SH-SY5Y (cell line): ENCODE measurements at regions not wholly inside any gene's neighbourhood (a gene's known extent, or its start where the extent isn't known, plus 50 kb on each side); places are given as distances from the start of the nearest gene placed in this dataset.

Experiments
- GATA2 ChIP-seq: IDR thresholded peaks from 2 replicates; pipeline ENCODE4 v1.6.1; 2011; ENCODE audit warnings: mild to moderate bottlenecking, low read depth, low read length
- GATA3 ChIP-seq: IDR thresholded peaks from 2 replicates; pipeline ENCODE4 v1.6.1; 2011; ENCODE audit warnings: low read depth, mild to moderate bottlenecking, low read length, moderate library complexity

DNA sequence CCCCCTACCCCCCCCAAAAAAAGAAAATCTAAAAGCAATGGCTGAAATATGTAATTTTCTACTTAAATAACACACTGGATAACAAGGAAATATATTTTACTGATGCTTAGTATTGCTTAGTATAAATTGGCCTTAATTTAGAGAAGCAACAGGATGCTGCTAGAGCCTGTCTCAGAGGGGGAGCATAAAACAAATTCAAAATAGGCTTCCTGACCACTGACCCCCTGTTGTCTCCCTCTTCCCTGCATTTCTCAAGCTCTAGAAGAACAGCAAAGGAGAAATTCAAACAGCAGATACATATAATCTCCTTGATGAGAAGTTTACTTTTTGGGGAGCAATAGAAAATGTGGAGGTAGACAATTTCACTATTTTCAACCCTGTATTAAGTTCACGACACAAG is 631.1 kb upstream of the GJE1 start:
- TF ChIP-seq GATA3 (no peak), GATA2 (no peak)

DNA sequence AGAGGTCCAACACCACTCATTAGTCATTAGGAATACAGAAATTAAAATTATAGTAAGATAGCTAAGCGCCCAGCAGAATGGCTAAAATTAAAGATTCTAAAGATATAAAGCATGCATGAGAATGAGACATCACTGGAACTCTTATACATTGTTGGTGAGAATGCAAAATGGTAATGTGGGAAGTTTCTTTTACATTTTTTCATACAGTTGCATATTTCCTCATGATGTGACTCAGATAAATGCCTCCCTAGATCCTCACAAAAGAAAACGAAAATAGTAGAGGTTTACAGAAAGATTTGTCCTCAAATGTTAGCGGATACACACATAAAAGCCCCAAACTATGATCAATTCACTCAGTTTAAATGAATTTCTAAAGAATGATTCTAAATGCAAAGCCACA is 633.7 kb upstream of the GJE1 start:
- TF ChIP-seq GATA2 = no peak
- no peak for TF ChIP-seq GATA3

DNA sequence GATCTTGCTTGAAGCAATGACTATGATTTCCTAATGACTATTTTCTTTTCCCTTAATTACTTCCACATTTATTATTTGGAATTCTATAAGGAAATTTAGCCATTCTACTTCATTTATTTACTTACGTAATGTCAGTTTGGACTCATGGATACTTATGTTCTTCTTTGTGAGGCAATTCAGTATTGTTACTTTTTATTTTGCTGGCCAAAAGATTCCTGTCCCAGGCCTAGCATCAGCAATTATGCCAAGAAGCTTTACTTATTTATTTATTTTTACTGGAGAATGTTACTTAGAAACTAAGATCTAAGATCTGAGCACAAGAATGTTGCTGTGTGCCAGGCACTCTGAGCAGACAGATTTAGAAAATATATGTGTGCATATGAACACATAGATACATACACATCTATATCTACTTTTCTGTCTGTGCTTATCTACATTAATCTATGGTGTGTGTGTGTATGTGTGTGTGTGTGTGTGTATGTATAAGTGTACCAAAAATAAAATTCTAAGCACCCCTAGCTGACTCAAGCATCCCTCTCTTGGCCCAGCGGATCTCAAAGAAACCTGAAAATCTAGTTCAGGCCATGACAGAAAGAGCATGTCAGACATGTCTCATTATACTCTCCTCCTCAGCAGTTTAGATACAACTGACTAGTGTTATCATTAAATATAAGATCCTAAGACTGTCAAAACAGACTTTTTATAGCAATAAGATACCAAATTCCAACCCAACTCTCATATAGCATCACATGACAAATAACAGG is 640.0 kb upstream of the GJE1 start:
- no peak for TF ChIP-seq GATA3
- TF ChIP-seq GATA2 = no peak

DNA sequence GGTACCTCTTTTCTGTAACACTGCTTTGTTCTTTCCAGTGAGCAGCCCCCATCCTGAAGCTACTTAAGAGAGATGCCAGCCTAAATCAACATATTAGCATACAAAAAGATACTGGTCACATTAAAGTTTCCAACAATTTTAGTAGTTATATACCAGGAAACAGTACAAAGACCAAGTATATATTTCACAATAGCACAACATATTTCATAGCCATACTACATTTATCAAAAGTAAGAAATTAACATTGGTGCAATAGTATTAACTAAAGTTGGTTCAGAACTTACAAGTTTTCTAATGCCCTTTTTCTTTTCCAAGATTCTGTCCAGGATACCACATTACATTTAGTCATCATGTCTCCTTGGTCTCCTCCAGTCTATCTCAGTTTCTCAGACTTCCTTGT is 641.0 kb upstream of the GJE1 start:
- TF ChIP-seq GATA2 (no peak), GATA3 (no peak)

DNA sequence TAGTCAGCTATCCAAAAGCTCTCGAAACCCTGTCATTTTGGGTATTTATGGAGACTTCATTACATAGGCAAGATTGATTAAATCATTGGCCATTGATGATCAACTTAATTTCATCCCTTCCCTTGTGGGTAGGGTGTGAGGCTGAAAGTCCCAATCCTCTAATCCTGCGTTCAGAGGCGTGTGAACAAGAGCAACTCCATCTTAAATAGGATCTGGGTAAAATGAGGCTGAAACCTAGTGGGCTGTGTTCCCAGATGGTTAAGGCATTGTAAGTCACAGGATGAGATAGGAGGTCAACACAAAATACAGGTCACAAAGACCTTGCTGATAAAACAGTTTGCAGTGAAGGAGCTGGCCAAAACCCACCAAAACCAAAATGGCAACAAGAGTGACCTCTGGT is 641.7 kb upstream of the GJE1 start:
- TF ChIP-seq GATA2 (no peak), GATA3 (no peak)

DNA sequence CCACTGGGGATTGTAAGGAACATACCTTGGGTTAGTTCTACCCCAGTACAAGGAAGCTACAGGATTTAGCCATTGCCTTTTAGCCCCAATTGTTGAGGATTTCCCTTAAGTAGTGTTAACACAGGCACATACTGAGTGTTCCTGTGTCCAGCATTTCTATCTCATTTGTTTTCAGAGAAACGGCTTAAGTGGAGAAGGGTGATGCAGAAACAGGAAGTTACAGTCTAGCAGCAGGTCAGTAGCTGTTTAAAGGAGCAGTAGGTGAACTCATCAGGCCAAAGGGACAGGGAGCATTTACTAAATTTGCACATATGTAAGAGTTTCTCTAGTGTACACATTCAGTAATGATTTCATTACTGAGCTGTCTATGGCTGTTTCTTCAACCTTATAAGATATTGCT is 644.2 kb upstream of the GJE1 start:
- TF ChIP-seq GATA2 (no peak), GATA3 (no peak)

DNA sequence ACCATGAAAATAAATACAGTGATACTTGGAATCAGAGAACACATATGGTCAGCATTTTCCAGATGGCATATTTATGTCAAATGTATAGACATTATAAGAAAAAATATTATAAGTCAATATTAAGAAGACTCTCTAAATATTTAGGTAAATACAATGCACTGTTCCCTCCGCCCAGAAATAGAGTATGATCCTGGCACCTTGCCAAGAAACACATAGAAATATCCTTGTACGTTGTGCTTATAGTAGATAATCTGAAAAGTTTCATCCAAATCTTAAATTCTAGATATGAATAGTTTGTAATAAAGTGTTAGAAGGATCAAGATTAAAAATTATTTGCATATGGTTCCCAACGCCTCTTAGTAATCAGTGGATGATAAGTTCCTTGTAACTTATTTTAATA is 645.8 kb upstream of the GJE1 start:
- TF ChIP-seq GATA2 (no peak), GATA3 (no peak)

DNA sequence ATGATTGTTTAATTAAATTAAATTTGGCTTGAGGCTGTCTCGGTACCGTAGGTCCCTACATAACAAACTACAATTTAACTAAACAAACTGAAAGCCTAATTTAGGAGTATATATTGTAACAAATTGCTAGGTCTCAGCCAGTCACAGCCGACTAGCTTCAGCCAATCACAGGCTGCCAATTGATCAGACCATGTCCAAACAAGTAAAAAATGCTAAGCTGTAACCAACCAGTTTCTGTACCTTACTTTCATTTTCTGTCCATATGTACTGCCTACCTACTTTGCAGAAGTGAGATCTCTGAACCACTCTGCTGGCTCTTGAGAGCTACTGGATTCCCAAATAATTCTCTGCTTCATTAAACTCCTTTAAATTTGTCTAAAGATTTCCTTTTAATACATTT is 648.0 kb upstream of the GJE1 start:
- TF ChIP-seq GATA2 (no peak), GATA3 (no peak)

DNA sequence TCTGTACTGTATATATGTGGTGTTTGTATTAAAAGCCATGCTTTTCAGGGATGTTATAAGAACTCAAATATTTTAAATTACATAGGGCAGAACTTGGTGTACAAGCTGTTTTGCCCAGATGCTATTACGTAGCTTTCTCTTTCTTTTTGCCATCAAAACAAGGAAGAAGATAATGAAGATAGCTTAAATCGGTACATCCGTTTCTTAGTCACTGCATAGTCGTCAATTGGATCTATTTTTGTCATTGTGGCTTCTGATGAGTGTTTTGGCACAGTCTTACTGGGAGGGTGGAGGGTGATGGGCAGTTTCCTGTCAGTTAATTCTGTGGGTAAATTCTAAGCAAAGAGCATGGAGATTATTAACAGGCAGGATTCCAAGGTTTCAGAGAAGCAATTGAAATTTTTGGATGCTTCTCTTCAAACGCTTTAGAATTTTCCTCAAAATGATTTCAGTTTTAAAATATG is 649.1 kb upstream of the GJE1 start:
- TF ChIP-seq GATA2 = no peak
- TF ChIP-seq GATA3 = no peak

DNA sequence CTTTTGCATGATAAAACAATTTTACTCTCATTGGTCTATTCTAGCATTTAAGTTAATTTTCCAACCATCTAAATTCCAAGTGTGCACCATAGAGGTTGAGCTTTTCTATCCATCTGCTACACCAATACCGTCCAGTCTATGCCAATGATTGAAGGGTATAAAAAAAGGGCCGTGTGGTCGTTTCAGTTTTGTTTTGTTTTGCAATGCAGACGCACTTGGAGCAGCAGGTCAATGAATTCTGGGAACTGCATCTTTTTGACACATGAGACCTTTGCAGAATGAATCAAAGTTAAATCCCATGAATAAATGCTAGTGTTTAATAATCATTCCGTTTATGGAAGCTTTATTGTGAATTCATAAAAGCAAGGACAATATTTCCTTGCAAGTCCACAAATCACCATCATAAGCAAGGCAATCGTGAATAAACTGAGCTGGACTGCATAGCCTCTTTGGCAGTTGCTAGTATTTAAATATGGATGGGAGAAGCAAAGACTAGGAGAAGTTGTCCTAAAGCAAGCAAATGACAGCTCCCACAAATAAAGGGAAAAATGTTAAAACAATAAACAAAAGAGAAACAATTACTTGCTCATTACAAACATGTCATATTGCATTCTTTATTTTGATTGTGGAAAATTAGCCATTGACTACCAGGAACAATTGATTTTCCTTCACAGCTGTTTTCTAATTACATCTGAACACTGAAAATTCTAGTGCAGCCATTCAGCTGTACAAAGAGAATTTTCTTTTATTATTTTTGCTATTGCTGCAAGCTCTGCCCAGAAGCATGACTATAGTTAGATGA is 649.7 kb upstream of the GJE1 start:
- TF ChIP-seq GATA3 (no peak), GATA2 (no peak)

DNA sequence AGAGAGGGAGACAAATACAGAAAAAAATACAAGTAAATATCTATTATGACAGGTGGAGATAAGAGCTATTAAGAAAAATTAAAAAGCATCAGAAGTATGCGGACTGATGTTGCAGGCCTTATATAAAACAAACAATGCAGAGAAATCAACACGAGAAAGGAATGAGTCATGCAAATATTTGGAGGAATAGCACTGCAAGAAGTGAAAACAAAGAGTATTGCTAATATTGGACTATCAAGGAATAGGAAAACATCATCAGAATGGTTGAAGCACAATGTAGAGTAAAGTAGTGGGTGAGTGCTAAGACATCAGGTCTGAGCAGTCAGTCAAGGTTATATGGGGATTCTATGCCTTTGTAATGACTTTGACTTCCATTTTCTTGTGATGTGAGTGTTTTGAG is 657.5 kb upstream of the GJE1 start:
- TF ChIP-seq GATA2 = no peak
- no peak for TF ChIP-seq GATA3

DNA sequence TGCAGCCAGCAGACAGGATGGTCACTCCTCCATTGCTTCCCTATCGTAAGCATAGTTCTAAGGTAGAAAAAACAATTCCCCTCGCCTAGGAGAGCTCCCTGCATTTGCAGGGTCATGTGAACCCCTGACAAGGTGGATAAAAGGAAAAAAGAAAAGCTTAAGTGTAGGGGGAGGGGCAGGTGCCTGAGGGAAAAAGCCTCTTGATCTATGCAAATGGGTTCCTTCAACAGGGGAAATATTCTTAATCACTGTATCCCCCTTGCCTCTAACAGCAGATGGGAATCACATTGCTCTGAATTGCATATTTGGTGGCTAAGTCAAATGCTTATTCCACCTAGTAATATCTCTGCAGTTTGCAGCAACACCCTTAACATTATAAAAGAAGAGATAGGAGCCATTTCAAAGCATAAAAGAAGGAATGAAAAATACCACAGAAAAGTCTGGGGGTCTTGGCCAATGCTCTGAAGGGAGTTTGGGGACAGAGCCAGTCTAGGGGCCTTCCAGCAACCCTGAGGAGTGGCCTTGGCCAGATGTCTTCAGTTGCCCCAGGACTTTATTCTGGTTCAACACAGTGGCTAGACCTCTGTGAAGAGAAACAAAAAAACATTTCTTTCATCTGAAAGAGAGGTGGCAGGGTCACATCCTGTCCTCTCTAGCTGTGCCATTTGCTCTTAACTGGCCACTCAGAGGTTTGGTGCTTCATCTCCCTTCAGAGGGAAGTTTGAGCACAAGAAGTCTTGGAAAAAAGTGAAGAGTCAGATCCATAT is 660.4 kb upstream of the GJE1 start:
- TF ChIP-seq GATA2 = no peak
- no peak for TF ChIP-seq GATA3

DNA sequence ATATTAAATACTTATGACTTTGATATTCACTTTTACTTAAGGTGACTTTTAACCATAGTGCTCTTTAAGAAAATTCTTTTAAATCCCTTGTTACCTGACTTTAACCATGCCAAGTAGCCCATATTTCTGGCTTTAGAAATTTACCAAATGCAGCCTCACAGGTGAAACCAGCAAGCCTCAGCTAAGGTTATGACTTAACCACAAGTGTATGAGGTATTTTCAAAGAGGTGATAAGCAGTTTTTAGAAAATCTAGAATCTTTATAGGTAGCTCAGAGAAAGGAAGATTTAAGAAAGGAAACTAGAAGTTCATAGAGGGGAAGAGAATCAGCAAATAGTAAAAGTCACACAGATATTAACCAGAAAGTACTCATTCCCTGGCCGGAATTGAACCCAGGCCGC is 661.9 kb upstream of the GJE1 start:
- TF ChIP-seq GATA2 = no peak
- TF ChIP-seq GATA3 = no peak

DNA sequence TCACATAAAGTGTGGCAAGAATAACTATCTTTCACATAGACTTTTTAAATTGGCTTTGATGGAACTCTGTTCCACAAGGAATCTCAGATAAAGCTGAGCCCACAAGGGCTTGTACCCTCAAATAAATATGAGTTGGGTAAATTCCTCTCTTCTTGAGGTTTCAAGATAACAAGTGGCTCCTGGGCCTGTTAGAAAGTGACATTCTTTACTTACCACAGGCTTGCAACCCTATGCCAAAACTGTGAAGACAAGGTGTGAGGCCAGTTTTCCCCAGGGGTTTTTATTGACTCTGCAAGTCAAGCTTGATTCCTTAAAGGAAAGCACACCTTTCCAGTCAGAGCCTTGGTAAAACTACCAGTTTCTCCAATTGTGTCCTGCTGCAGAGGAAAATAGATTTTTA is 664.8 kb upstream of the GJE1 start:
- TF ChIP-seq GATA3 = no peak
- TF ChIP-seq GATA2 = no peak

DNA sequence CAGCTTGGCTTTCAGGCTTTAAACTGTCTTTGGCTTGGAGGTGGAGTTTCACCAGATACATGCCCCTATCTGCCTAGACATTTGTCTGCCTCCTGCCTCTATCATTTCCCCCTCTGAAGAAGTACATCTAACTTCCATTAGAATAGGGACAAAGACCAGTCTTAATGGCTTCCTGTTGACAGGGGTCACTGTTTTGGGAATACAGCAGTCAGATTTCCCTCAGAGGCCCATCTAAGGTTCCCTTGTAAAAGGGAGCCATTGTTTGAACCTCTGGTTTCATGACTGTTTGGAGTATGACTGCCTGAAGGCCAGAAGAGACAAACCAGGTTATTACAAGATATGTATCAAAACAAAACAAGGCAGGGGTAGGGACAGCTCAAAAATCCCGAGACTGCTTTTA is 665.7 kb upstream of the GJE1 start:
- TF ChIP-seq GATA2 = no peak
- no peak for TF ChIP-seq GATA3

DNA sequence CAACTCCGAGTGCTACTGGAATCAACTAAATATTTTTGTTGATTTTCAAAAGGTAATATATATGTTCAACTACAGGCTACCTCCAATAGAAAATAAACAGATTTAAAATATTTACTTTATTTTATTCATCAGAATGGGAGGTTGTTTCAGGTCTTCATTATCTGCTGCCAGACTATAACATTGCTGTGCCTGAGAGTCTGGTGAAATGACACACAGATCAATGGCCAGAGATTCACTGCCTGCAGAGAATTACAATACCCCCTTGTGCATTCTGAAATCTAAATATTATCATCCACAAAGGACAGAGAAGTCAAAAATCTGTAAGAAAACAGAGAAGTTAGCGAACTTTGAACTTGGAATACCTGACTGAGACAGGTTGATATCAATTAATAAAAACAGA is 667.8 kb upstream of the GJE1 start:
- TF ChIP-seq GATA3 (no peak), GATA2 (no peak)

DNA sequence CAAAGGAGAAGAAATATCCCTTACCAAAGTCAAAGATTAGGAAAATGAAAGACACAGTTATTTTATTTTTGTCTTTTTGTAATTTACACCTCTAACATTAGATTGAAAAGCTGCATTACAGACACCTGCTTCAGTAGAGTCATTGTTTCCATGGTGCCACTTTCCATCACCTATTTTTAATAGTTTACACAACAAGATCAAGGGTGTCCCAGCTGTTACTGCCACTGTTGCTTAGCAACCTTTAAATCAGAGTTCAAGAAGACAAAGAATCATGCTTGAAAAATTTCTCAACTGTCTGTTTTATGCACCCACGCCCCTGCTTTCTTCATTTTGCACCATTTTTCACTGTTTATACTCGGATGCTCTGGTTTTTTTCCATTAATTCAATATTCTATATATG is 668.2 kb upstream of the GJE1 start:
- TF ChIP-seq GATA2 (no peak), GATA3 (no peak)
